Activated naive CD8-positive, alpha-beta T cell treated with anti-CD3 and anti-CD28 coated beads for 36 hours (primary cell): ENCODE measurements at regions not wholly inside any gene's neighbourhood (a gene's known extent, or its start where the extent isn't known, plus 50 kb on each side); places are given as distances from the start of the nearest gene placed in this dataset.
"Not testable (repeated sequence)": the region's sequence is repeated elsewhere in the genome, so short reads cannot be mapped to it uniquely, and the experiment has no call there.

Experiments used
- DNase-seq: peaks from one replicate; pipeline ENCODE4 v3.0.0; 2021
- H3K27ac Mint-ChIP-seq: one replicate; pipeline ENCODE4 v1.8.0; 2022; ENCODE audit warnings: mild to moderate bottlenecking, moderate library complexity, mixed read lengths
- H3K27me3 Mint-ChIP-seq: one replicate; pipeline ENCODE4 v1.8.0; 2022; ENCODE audit warnings: mild to moderate bottlenecking, mixed read lengths
- H3K36me3 Mint-ChIP-seq: one replicate; pipeline ENCODE4 v1.8.0; 2021; ENCODE audit warnings: mild to moderate bottlenecking, mixed read lengths
- H3K4me1 Mint-ChIP-seq: one replicate; pipeline ENCODE4 v1.8.0; 2021; ENCODE audit warnings: mixed read lengths
- H3K4me3 Mint-ChIP-seq: one replicate; pipeline ENCODE4 v1.8.0; 2022; ENCODE audit warnings: mild to moderate bottlenecking, moderate library complexity, mixed read lengths
- H3K9me3 Mint-ChIP-seq: one replicate; pipeline ENCODE4 v1.8.0; 2022; ENCODE audit warnings: mixed read lengths

- H3K36me3 Mint-ChIP-seq, result no peaks in the 10 kb centered on the region
- H3K9me3 Mint-ChIP-seq, result no peaks in the 10 kb centered on the region
- H3K4me1 Mint-ChIP-seq, result no peaks in the 10 kb centered on the region
- no peak overlapping the region for H3K27ac Mint-ChIP-seq
- no peaks in the 10 kb centered on the region for H3K27me3 Mint-ChIP-seq
- DNase-seq, result no peak
- H3K4me3 Mint-ChIP-seq, result no peak overlapping the region
Observed at GRCh38 chr18:1710114-1710513, 805.4 kb downstream of the ADCYAP1 start.

GRCh38 chr18:1732143-1732542 is 827.5 kb downstream of the ADCYAP1 start:
- Mint-ChIP-seq H3K27ac (no peak overlapping the region), H3K4me3 (no peak overlapping the region), H3K36me3 (no peaks in the 10 kb centered on the region), H3K9me3 (peaks cover 4% of the 10 kb centered on the region), H3K27me3 (no peaks in the 10 kb centered on the region), H3K4me1 (no peaks in the 10 kb centered on the region)
- no peak for DNase-seq

GRCh38 chr18:1746131-1746530 is 825.2 kb downstream of the METTL4 start:
- DNase-seq, result no peak
- no peaks in the 10 kb centered on the region for H3K36me3 Mint-ChIP-seq
- H3K27me3 Mint-ChIP-seq, result no peaks in the 10 kb centered on the region
- no peak overlapping the region for H3K27ac Mint-ChIP-seq
- H3K9me3 Mint-ChIP-seq, result no peaks in the 10 kb centered on the region
- no peaks in the 10 kb centered on the region for H3K4me1 Mint-ChIP-seq
- no peak overlapping the region for H3K4me3 Mint-ChIP-seq

- Mint-ChIP-seq H3K27ac (no peak overlapping the region), H3K4me1 (no peaks in the 10 kb centered on the region), H3K36me3 (no peaks in the 10 kb centered on the region), H3K4me3 (no peak overlapping the region), H3K9me3 (no peaks in the 10 kb centered on the region), H3K27me3 (no peaks in the 10 kb centered on the region)
- DNase-seq, result no peak
Observed at GRCh38 chr18:1751249-1751648, 820.1 kb downstream of the METTL4 start.

- H3K27ac Mint-ChIP-seq, result no peak overlapping the region
- no peaks in the 10 kb centered on the region for H3K27me3 Mint-ChIP-seq
- H3K4me3 Mint-ChIP-seq, result no peak overlapping the region
- H3K36me3 Mint-ChIP-seq, result no peaks in the 10 kb centered on the region
- no peak for DNase-seq
- H3K4me1 Mint-ChIP-seq, result no peaks in the 10 kb centered on the region
- peaks cover 2% of the 10 kb centered on the region for H3K9me3 Mint-ChIP-seq
Observed at GRCh38 chr18:1760901-1761300, 810.4 kb downstream of the METTL4 start.

- H3K27me3 Mint-ChIP-seq, result no peaks in the 10 kb centered on the region
- no peak overlapping the region for H3K4me3 Mint-ChIP-seq
- DNase-seq, result no peak
- H3K27ac Mint-ChIP-seq, result no peak overlapping the region
- no peaks in the 10 kb centered on the region for H3K36me3 Mint-ChIP-seq
- no peaks in the 10 kb centered on the region for H3K4me1 Mint-ChIP-seq
- peaks cover 3% of the 10 kb centered on the region for H3K9me3 Mint-ChIP-seq
Observed at GRCh38 chr18:1774261-1774660, 797.0 kb downstream of the METTL4 start.

- Mint-ChIP-seq H3K9me3 (peaks cover 3% of the 10 kb centered on the region), H3K27ac (no peak overlapping the region), H3K36me3 (no peaks in the 10 kb centered on the region), H3K27me3 (no peaks in the 10 kb centered on the region), H3K4me3 (no peak overlapping the region), H3K4me1 (no peaks in the 10 kb centered on the region)
- DNase-seq, result no peak
Observed at GRCh38 chr18:1777843-1778242, 793.5 kb downstream of the METTL4 start.

- no peak for DNase-seq
- H3K27ac Mint-ChIP-seq, result no peak overlapping the region
- H3K9me3 Mint-ChIP-seq, result peaks cover 3% of the 10 kb centered on the region
- H3K36me3 Mint-ChIP-seq, result no peaks in the 10 kb centered on the region
- H3K4me3 Mint-ChIP-seq, result no peak overlapping the region
- no peaks in the 10 kb centered on the region for H3K4me1 Mint-ChIP-seq
- H3K27me3 Mint-ChIP-seq, result no peaks in the 10 kb centered on the region
Observed at GRCh38 chr18:1778496-1779178, 792.7 kb downstream of the METTL4 start.

- H3K4me3 Mint-ChIP-seq, result no peak overlapping the region
- no peak overlapping the region for H3K27ac Mint-ChIP-seq
- H3K4me1 Mint-ChIP-seq, result no peaks in the 10 kb centered on the region
- H3K27me3 Mint-ChIP-seq, result no peaks in the 10 kb centered on the region
- no peaks in the 10 kb centered on the region for H3K36me3 Mint-ChIP-seq
- DNase-seq, result no peak
- H3K9me3 Mint-ChIP-seq, result peaks cover 3% of the 10 kb centered on the region
Observed at GRCh38 chr18:1779587-1779986, 791.7 kb downstream of the METTL4 start.

GRCh38 chr18:1784113-1784512 is 787.2 kb downstream of the METTL4 start:
- Mint-ChIP-seq H3K27me3 (no peaks in the 10 kb centered on the region), H3K27ac (no peak overlapping the region), H3K4me3 (no peak overlapping the region), H3K4me1 (no peaks in the 10 kb centered on the region), H3K36me3 (no peaks in the 10 kb centered on the region), H3K9me3 (peaks cover 4% of the 10 kb centered on the region)
- DNase-seq, result no peak

GRCh38 chr18:1785980-1786379 is 785.3 kb downstream of the METTL4 start:
- not testable (repeated sequence) for H3K27ac Mint-ChIP-seq, H3K9me3 Mint-ChIP-seq, H3K4me1 Mint-ChIP-seq, DNase-seq, H3K36me3 Mint-ChIP-seq, H3K27me3 Mint-ChIP-seq, H3K4me3 Mint-ChIP-seq

GRCh38 chr18:1796636-1797035 is 774.7 kb downstream of the METTL4 start:
- Mint-ChIP-seq H3K4me3 (no peak overlapping the region), H3K4me1 (no peaks in the 10 kb centered on the region), H3K27ac (no peak overlapping the region), H3K36me3 (no peaks in the 10 kb centered on the region), H3K27me3 (no peaks in the 10 kb centered on the region), H3K9me3 (no peaks in the 10 kb centered on the region)
- DNase-seq, result no peak

- Mint-ChIP-seq H3K9me3 (no peaks in the 10 kb centered on the region), H3K27me3 (no peaks in the 10 kb centered on the region), H3K4me3 (no peak overlapping the region), H3K27ac (no peak overlapping the region), H3K4me1 (no peaks in the 10 kb centered on the region), H3K36me3 (no peaks in the 10 kb centered on the region)
- DNase-seq, result no peak
Observed at GRCh38 chr18:1797235-1797634, 774.1 kb downstream of the METTL4 start.

GRCh38 chr18:1805521-1805920 is 765.8 kb downstream of the METTL4 start:
- Mint-ChIP-seq H3K36me3 (no peaks in the 10 kb centered on the region), H3K4me1 (no peaks in the 10 kb centered on the region), H3K27me3 (no peaks in the 10 kb centered on the region), H3K9me3 (no peaks in the 10 kb centered on the region), H3K27ac (no peak overlapping the region), H3K4me3 (no peak overlapping the region)
- no peak for DNase-seq

GRCh38 chr18:1806884-1807615 is 764.3 kb downstream of the METTL4 start:
- Mint-ChIP-seq H3K36me3 (no peaks in the 10 kb centered on the region), H3K4me3 (no peak overlapping the region), H3K27me3 (no peaks in the 10 kb centered on the region), H3K4me1 (no peaks in the 10 kb centered on the region), H3K9me3 (no peaks in the 10 kb centered on the region), H3K27ac (no peak overlapping the region)
- no peak for DNase-seq

GRCh38 chr18:1811282-1811681 is 760.0 kb downstream of the METTL4 start:
- Mint-ChIP-seq H3K4me1 (no peaks in the 10 kb centered on the region), H3K9me3 (no peaks in the 10 kb centered on the region), H3K27ac (no peak overlapping the region), H3K27me3 (no peaks in the 10 kb centered on the region), H3K4me3 (no peak overlapping the region), H3K36me3 (no peaks in the 10 kb centered on the region)
- no peak for DNase-seq
